HuH-7.5 (cell line): ENCODE measurements at regions not wholly inside any gene's neighbourhood (a gene's known extent, or its start where the extent isn't known, plus 50 kb on each side); places are given as distances from the start of the nearest gene placed in this dataset.

Source experiments
- DNase-seq: peaks from one replicate; pipeline ENCODE4 v3.0.0; 2011; ENCODE audit warnings: low spot score

DNA sequence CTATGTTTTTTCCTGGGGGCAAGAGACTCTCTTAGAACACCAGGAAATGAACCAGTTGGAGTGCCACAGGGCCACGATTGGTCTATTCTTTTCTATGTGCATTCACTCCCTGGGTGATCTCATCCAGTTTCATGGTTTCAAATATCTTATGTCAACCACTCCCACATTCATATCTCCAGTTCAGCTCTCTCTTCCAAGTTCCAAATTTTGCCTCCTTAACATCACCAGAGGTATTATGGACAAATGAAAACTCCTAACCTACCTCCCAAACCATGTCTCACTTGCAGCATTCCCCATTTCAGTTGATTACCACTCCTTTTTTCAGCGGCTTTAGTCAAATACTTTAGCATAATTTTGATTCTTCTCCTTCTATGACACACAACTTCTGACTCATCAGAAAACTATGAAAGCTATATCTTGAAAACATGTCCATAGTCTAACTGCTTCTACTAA is 203.1 kb upstream of the SEMA6D start:
- DNase-seq, result no peak

DNA sequence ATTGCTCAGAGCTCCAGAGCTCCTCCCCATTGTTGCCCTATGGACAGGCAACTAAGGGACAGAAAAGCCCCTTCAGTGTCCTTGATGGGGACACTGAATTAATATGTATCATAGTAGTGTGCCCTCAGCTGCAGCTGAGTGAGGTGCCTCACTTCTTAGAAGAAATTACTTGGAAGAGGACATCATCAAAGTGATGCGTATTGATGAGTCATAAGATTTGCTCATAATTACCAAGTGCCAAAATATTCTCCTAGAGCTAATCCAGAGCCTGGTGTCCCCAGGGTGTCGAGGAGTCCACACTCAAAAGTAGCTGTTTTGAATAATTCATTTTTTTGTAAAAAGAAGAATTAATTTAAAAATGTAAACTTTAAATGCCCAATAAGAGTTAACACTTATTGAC is 200.7 kb upstream of the SEMA6D start:
- no peak for DNase-seq

DNA sequence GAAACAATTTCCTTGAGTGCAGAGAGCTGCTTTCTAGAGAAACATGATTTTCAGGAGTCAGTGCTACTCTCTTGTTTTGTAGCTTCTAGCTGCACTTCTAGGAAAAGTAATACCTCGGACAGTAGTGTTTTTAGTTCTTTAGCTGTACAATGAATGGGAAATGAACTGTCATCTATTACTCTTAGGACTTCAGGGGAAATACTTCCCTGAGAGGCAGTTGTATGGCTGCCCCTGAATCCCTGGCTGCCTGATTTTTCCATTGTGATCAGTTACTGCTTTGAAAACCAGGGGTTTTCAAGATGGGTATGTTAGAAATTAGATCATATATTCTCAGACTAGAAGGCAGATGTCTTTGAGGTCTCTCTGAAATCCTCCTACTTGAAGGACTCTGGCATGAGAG is 200.3 kb upstream of the SEMA6D start:
- DNase-seq, result no peak

DNA sequence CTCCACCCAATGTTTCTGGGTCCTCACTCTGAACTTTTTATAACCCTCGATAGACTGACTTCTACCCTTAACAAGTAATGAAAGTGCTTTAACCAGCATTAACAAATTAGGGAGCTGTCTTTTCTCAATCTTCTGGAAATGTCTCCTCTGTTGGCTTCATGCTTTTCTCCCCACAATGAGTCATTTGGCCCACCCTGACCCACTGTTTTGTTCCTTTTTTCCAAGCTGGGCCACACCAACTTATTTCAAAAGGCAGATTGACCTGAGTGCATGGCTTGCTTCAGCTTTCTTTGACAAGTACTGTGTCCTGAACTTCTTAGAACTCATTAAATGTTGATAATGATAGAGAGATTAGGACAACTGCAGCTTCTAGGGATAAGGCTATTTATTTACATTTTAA is 199.6 kb upstream of the SEMA6D start:
- DNase-seq, result no peak

DNA sequence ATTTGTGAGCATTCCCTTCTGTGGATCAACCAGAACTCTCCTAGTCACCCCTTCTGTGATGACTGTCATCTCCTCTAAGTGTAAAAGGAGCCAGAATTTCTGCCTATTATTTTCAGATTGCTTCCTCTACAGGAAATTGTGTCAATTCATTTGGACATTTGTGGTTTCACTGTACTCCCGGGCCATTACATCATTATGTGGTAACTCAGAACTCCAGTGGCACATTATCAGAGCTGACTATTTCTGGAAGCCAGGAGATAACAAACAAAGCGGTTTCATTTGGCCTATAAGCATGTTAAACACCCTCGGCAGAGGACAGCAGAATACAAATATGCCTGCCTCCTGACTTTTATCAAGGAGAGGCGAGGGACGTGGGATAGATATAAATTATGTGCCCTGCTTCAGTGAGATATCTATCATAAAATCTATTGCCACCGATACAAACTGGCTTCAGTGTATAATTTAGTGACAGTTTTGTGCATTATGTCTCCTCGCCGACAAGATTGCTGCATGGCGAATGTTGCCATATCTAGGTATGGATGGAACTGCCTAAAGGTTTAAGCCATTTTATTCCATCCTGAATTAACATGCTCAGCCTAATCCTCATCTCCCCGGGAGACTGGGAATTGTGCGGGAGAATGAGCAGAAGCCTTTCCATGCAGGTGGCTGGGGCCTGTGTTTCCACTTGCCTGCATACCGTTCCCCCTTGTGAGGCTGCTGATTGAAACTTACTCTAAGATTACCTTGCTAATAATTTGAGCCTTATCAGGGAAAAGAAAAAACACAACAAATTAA is 193.4 kb upstream of the SEMA6D start:
- no peak for DNase-seq

DNA sequence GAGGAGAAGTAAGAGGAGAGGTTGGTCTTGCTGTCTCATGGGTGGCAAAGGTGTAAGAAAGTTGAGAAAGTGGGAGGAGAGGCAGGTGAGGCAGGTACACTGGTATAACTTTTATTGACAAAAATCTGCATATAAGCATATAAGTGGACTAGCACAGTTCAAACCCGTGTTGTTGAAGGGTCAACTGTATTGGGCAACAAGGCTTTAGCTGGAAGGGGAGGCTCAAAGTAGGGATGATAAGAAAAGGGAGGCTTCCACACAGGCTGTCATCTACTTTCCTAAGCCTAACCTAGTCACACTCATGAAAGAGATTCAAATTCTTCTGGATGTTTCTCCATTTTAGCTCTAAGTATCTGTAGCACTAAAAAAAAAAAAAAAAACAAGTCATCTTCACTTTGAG is 188.1 kb upstream of the SEMA6D start:
- DNase-seq, result no peak

DNA sequence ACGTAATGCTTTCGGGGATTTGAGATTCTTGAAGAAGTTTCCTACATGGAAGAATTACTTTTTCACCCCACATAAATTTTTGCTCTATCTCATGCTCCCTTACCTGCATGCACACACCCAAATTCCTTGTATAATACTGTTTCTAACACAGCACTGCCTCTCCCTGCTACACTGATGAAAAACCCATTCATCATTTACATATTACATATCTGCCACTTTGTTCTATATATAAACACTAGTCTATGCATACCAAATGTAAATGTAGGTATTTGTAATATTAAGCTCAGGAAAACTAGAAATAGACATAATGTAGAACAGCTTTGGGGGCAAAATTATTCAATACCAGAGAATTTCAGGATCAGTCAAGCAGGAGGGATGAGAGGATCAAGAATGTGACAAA is 182.6 kb upstream of the SEMA6D start:
- DNase-seq, result no peak

DNA sequence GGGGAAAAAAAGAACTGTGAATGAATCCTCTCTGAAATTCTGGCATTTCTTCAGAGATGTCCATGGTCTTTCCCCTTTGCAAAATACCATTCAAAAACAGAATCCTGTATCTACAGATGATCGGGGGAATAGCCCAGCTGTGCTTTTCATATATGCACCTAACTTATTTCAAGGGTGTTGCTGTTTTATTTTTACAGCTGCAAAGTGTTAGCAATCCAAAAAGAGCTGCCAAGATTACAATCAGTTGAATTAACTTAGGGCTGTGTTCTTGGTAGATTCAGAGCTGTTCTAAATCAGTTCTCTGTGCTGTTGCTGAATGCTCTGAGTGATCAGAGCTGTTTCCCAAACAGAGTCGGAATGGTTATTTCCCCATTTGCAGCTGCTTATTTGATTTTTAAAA is 175.7 kb upstream of the SEMA6D start:
- DNase-seq, result no peak

DNA sequence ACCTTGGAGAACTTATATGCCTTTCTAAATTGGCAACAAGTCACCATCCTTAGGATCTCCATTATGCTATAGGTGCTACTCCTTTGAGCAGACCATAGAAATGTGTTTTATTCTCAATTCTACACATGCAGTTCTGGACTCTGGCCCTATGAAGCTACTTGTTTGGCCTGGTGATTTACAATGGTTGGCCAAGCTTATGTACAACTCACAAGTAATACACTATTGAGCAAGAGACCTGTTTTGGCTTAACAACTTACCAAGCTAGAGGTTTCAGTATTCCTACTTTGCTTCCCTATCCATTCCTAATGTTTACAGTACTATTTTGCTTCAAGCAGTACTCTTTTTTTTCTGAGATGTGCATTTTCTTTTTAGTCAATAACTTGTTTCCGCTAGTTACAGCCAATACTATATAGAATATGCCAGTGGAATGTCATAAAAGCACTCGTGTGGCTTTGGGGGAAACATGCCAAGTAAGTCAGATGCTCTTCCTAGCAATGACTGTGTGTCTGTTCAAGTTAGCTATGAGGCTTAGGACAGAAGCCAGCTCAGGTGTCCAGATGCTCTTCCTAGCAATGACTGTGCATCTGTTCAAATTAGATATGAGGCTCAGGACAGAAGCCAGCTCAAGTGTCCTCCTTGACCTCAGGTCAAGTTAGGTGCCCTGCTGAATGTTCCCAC is 174.9 kb upstream of the SEMA6D start:
- DNase-seq, result no peak

DNA sequence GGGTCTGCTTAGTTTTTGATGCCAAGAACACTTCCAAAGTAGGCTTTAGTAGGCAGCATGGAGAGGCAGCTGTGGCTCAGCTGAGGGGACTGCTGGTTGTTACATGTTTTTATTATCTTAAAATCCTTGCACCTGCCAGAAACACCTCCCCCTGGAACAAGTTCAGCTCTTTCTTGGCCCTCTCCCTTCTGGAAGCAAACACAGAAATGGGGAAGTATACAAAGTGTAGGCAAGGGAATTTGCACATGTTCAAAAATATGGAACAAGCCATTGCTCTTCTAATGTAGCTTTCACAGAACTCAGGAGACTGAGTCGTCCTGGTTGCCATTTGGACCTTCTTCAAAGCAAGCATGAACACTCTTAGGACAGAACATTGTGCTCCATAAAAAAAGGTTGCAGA is 169.1 kb upstream of the SEMA6D start:
- DNase-seq, result no peak

DNA sequence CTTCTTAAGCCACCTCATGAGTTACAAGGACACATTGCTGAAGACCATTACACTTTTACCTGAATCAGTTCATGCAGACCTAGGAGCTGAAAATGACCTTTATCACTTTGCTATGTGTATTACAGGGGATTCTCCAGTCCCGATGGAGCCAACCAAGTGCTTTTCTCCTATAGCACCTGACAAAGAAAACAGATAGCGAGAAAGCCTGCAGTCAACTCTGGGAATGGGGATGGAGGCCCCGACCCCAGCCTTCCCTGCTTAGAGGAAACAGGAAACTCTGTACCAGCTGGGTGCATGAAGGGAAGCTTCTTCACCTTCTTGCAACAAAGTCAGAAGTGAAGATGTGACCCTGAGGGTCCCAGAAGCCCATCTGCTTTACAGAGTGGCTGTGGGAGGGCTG is 168.3 kb upstream of the SEMA6D start:
- DNase-seq, result no peak

DNA sequence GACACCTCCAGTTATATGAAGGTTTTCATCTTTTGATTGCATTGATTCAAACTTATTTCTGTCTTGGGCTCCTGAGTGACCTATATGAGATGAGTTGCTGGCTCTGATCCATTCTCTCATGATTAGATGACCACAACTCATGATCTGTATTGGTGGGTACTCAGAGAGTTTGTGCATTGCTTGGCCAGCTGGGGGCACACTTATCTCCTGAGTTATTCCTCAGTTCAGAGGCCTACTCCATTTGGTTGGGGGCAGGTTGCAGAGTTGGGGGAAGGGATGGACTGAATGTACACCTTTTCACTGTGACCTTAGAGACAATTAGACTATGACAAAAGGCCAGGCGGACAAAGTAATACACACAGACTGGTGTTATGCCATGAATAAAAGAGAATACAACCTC is 166.2 kb upstream of the SEMA6D start:
- no peak for DNase-seq

DNA sequence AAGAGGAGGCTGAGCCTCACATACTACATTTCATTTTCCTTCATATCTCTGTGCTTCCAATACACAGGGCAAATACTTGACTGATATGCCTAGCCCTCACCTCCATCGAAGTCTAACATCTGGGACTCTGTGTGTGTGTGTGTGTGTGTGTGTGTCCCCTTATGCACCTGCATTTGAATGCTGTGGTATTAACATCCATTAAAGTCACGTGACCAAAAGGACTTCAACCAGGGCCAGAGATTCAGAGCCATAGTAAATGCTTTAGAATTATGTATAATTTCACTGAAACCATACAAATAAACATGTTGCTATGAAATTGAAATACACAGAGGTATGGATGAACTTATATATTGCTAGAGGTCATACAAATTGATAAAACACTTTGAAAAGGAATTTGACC is 165.8 kb upstream of the SEMA6D start:
- DNase-seq, result no peak

DNA sequence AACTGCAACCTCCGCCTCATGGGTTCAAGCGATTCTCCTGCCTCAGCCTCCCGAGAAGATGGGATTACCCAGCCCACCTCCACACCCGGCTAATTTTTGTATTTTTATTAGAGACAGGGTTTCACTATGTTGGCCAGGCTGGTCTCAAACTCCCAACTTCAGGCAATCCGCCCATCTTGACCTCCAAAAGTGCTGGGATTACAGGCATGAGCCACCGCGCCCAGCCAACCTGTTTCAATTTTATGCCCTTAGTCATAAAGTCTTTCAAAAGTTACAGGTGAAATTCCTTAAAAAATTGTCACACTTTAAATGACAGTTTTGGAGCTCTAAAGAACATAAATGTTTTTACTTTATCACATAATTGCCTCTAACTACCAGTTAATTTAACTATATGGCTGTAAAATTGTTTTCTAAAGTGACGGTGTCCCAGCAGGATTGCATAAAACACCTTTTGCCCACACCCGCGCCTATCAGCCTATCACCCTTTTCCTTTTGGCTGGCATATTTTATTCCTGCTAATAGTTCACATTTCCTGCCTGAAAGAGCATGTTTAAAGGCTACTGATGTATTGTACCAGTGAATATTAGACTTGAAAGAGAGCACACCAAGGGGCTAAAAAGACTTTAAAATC is 164.2 kb upstream of the SEMA6D start:
- no peak for DNase-seq

DNA sequence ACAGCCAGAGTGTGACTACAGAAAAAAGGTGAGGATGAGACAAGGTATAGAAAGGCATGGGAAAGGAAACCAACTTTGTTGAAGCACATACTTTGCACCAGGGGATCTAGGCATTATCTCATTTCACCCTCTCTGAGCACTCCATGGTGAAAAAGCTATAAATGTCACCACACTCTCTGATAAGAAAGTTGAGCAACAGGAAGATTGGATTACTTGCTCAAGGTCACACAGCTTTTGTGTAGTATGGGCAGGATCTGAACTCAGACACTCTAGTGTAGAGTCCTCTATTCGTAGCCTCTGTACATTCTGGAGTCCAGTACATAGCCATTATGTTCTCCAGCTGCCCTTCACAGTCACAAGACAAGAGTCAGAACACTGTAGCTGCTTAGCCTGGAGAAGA is 163.4 kb upstream of the SEMA6D start:
- no peak for DNase-seq

DNA sequence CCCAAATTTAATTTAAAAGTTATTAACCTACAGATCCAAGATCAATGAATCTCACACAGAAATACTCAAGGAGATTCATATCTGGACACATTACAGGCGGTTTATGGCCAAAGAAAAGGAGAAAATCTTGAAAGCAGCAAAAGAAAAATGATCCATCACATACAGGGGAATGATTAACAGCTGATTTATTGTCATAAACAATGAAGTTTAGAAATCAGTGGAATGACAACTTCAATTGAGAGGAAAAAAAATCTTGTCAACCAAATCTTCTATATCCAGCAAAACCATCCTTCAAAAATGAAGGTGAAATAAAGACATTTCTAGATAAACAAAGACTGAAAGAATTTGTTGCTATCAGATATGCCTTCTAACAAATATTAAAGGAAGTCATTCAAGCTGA is 156.2 kb upstream of the SEMA6D start:
- no peak for DNase-seq

DNA sequence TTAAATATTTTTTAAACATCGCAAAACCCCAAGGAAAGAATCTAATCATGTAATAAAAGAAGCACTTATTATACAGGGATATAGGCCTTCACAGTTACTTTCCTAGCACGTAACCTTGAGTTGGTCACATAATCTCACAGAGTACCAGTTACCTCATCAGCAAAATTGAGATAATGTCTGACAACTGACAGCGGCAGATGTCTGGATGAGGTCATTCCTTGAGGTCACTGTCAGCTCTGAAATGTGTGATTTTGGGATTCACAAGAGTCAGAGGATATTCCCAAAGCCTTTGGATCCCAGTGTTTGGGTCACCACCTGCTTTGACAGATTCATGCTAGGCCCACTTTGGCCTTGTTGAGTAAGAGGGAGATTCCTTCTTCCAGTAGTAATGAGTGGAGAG is 151.4 kb upstream of the SEMA6D start:
- no peak for DNase-seq

DNA sequence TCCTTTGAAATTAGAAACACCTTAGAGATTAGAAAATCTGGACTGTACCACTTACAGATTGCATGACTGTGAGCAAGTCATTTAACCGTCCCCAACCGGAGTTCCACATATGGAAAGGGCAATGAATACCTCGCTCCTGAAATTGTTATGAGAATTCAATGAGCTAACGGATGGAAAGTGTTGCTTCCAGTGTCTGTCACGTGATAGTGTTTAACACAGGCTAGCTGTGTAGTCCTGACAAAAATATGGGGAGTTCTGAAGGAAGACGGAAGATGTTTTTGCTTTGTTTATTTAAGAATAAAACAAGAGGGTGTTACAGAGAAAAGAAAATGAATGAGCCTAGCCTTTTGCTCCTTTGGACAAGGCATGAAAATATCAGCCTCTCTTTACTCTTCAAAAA is 150.7 kb upstream of the SEMA6D start:
- DNase-seq, result no peak

DNA sequence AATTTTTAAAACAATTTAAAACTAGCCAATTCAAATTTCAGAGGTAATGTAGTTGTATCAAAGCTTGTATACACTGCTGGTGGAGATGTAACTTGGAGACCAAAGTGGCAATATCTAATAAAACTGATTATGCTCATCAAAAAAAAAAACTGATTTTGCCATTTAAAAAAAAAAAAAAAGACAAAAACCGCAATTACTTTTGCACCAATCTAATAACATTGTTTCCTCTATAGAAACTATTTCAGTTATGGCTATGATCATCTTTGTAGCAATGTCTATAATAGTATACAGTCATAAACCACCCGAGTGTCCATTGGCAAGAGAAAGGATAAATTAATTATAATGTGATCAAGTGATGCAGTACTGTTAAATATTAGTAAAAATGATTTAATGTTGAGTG is 149.3 kb upstream of the SEMA6D start:
- DNase-seq, result no peak

DNA sequence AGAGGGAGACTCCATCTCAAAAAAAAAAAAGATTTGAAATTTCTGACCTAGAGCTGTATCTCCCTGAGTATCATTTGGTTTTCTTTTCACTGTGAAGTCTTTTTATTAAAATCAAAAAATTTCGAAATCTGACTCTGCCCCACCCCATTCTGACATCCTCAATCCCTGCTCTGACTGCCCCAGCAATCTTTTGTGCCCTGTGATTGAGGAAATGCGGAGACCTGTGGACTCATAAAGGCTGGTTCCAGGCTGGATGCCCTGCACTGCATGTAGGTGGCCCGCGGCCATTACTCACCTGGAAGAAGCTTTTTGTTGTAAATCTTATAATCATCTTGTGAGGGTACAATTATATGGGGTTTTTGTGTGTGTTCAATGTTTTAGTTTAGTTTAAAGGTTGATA is 147.3 kb upstream of the SEMA6D start:
- DNase-seq, result no peak

DNA sequence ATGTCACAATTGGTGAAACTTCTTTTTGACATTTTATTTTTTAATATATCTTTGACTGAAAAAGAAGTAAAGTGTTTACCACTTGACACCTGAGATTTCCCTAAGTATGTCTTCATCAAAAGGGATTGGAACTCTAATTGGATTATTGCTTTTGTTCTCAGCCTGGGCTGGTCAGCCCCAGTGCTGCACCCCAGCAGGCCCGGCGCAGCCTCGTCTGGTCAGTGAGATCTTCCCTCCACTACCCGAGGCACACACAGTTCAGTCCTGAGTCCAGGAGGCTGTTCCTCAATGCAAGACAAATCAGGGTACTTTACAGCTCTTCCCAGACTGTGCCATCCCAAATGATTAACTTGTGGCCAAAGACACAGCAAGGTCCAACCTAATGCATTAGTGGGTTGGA is 146.9 kb upstream of the SEMA6D start:
- DNase-seq, result no peak

DNA sequence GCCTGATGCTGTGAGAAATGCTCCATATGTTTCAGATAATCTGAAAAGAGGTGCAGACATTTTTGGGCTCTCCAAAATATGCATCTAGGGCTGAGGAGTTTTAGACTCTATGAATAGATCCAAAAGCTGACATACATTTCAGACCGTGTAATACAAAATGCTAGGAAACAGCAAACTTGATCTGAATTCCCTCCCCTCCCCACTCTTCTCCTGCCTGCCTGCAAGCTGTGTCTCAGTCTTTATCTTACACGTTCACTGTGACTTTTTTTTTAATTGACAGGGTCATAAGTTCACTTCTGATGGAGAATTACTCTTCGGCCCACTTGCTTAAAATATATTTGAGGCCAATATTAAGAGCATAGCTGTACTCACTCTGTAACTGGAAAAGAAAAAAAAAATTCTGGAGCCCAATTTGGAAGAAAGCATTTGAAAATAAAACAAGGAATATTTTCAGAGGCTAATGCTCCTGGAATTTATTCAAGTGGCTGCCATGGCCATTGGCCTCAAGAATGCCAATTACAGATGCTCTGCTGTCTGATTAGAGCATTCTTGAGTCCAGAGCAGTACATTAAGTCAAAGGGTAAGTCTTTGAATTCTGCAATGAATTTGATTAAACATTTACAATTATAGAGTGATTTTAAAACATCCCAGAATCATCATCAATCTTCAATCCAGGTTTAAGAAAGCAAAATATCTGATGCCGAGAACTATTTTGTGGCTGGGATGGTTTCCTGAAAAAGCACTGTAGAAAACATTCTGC is 146.2 kb upstream of the SEMA6D start:
- no peak for DNase-seq

DNA sequence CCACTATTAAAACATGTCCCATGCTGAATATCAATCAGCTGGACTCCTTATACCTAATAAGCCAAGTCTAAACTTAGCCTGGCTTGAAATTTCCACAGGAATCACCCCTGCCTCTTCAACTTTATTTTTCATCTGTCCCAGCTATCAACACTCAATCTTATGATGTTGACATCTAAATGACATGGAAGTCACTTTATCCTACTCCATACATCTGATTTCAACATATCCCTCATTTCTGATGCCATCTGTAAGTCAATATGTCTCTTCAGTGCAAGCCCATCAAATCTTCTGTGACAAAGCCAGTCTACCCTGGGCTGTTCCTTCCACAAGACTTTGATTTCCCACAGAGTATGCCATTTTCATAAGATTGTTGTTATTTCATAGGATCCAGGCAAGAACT is 143.6 kb upstream of the SEMA6D start:
- no peak for DNase-seq
